ENCODE measurements at regions not wholly inside any gene's neighbourhood (a gene's known extent, or its start where the extent isn't known, plus 50 kb on each side); places are given as distances from the start of the nearest gene placed in this dataset.
"Not testable (repeated sequence)": the region's sequence is repeated elsewhere in the genome, so short reads cannot be mapped to it uniquely, and the experiment has no call there.

GRCh38 chr3:137116619-137117018 lies 158.8 kb downstream of the IL20RB start:
- no peak for DNase-seq (ENCODE audit: low read depth)

- DNase-seq (ENCODE audit: low read depth), result peak; percentile 25
These were observed 164.0 kb downstream of the IL20RB start for GRCh38 chr3:137121704-137122314.

DNA sequence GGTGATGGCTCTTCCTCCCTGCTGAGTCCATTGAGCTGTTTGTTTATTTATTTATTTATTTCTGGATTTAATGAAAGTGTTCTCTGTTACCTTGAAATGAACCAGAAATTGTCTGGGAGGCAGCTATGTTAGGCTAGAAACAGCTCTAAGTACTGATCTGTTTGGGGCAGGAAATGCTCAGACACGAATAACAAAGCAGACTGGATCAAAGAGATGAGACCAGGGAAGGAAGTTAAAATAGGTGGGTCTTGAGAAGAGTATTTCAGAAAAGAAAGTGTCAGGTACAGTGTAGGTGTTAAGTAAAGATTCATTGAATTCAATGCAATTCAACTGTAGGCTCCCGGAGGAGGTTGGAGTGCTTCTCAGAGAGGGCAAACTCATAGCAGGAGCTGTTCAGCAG lies 173.3 kb downstream of the IL20RB start:
- no peak for DNase-seq (ENCODE audit: low read depth)

GRCh38 chr3:137134431-137134830 lies 176.6 kb downstream of the IL20RB start:
- DNase-seq (ENCODE audit: low read depth), result no peak

- no peak for DNase-seq (ENCODE audit: low read depth)
These were observed 190.6 kb downstream of the IL20RB start for GRCh38 chr3:137148406-137148805.

GRCh38 chr3:137148917-137149316 lies 191.1 kb downstream of the IL20RB start:
- no peak for DNase-seq (ENCODE audit: low read depth)

GRCh38 chr3:137150825-137151224 lies 193.0 kb downstream of the IL20RB start:
- no peak for DNase-seq (ENCODE audit: low read depth)

DNA sequence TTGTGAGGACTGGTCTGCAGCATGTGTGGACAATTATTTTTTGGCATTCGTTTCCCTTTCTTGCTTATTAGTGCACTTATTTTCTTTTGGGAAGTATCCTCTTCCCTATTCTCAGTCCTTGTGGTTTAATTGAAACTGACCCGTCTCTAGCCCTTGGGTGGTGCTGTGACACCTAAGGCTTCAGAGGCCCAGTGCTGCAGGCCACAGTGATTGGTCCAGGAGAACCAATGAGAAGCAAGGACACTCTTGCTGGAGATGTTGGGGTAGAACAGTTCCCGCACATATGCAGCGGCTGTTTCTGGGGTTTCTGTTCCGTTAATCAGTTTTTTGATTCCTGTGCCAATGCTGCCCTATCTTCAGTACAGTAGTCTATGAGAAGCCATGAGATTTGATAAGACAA lies 195.3 kb downstream of the IL20RB start:
- DNase-seq (ENCODE audit: low read depth), result not testable (repeated sequence)

- DNase-seq (ENCODE audit: low read depth), result peak; percentile 3
These were observed 205.6 kb downstream of the IL20RB start for GRCh38 chr3:137163241-137163871.

DNA sequence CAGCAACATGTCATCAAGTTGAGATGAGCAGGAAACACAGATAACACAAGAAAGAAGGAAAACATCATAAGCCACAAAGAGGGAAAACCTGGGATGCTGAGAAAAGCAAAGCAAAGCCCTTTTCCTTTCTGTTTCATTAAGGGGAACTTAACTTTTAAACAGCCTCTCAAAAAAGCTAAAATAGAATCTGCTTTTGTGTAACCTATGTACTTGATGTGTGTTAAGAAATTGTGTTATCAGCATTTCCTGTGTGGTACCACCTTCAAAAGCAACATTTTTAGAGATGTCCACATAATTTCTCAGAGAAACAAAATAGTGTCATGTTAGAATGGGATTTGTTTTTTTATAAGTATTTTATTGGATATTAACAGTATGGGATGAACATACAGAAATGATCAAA lies 206.2 kb downstream of the IL20RB start:
- DNase-seq (ENCODE audit: low read depth), result no peak

GRCh38 chr3:137165117-137165806 lies 207.5 kb downstream of the IL20RB start:
- DNase-seq (ENCODE audit: low read depth), result peak; percentile 76

GRCh38 chr3:137171834-137172603 lies 214.2 kb downstream of the IL20RB start:
- no peak for DNase-seq (ENCODE audit: low read depth)

- no peak for DNase-seq (ENCODE audit: low read depth)
These were observed 214.9 kb downstream of the IL20RB start for GRCh38 chr3:137172728-137173127.

DNA sequence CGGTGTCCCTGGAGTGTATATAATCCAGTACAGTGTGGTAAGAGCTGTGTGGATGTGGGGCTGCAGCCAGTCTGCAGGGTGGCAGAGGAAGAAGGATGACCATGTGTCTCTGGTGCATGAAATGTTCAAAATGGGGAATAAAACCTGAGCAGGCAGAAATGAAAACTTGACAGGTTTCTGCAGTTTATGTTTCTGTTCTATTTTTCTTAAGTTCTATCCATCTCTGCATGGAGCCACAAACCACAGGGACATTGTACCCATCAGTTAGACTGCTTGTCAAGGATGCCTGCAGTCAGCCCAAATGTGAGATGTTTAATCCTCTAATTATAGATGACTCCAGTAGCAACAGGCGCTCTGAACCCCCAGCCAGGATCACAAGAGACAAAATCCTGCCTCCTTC lies 216.7 kb downstream of the IL20RB start:
- no peak for DNase-seq (ENCODE audit: low read depth)

- no peak for DNase-seq (ENCODE audit: low read depth)
These were observed 222.4 kb downstream of the IL20RB start for GRCh38 chr3:137180220-137180619.

GRCh38 chr3:137191133-137191923 lies 233.5 kb downstream of the IL20RB start:
- DNase-seq (ENCODE audit: low read depth), result no peak

DNA sequence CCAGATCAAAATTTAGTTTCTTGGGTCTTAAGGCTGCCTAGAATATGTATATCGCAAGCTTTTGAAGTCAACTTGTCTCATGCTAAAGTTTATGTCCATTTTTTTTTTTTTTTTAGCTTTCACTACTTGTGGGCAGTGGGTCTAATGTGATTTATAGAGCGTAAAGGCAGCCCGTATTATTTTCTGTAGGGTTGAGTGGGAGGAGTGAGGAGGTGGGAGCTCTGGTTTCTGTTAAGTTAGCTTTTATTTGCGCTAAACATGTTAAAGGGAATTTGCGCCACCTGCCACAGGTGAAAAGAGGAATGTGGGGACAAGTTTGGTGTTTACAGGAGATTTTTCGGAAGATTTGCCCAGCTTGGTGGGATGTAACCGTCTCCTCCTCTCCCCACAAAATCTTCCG lies 234.2 kb downstream of the IL20RB start:
- DNase-seq (ENCODE audit: low read depth), result no peak

DNA sequence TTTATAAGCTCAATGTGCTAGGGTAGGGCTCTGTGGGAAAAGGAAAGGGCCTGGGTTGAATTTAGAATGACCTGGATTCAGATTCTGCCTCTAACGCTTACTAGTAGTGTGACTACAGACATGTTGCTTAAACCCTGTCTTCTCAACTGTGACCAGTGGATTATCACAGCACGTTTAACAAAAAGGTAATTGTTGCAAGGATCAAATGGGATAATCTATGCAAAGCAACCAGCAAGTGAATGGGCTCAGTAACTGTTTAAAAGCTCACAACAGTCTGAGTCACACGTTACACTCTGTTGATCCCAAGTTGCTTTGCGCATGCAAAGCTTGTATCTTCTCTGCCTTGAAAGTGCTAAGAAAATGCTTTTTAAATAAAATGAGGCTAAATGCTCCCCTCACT lies 236.5 kb downstream of the IL20RB start:
- no peak for DNase-seq (ENCODE audit: low read depth)

- DNase-seq (ENCODE audit: low read depth), result not testable (repeated sequence)
These were observed 240.6 kb downstream of the IL20RB start for GRCh38 chr3:137198374-137198773.

GRCh38 chr3:137199678-137200077 lies 241.9 kb downstream of the IL20RB start:
- no peak for DNase-seq (ENCODE audit: low read depth)

- no peak for DNase-seq (ENCODE audit: low read depth)
These were observed 243.3 kb downstream of the IL20RB start for GRCh38 chr3:137201066-137201465.
